ENCODE measurements at regions not wholly inside any gene's neighbourhood (a gene's known extent, or its start where the extent isn't known, plus 50 kb on each side); places are given as distances from the start of the nearest gene placed in this dataset.

DNA sequence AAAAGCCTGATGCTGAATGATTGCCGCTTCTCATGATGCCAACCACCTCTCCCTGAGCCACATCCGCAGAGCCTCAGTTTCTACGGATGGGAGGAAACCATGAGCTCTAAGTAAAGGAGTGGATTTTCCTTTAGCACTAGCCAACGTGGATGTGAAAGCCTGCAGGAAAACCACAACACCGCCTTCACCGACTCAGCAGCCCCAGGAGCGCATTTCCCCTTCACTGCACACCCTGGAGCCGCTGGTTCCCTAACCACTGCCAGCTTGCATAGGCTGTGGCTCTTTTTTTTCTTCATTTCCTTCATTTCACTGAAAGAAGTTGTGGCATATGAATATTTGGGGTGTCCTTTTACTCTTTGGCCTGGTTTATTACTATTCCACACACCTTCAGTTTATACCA is 50.5 kb upstream of the SSTR4 start:
- no peak overlapping the region for H3K4me3 ChIP-seq
- 46 to 48% methylated on average over 8 of the region's 8 CpGs for WGBS, 2 experiments (ENCODE audit: low coverage in 1 of 2, low lambda C conversion rate in 2 of 2, missing lambda C conversion rate in 2 of 2)
- no peak overlapping the region for H2AFZ ChIP-seq
- no peaks in the 10 kb centered on the region for H3K4me1 ChIP-seq (ENCODE audit: insufficient read depth)
- no peak overlapping the region for H3K27ac ChIP-seq
- no peaks in the 10 kb centered on the region for H3K36me3 ChIP-seq (ENCODE audit: low read depth)
- H3K27me3 ChIP-seq (replicated peaks; ENCODE audit: insufficient read depth) = peaks cover 36% of the 10 kb centered on the region; the same call in 1 of the 2 replicates
- H3K9ac ChIP-seq = no peak overlapping the region
- no peak for DNase-seq
- H4K20me1 ChIP-seq (ENCODE audit: insufficient read depth) = no peaks in the 10 kb centered on the region
- H3K79me2 ChIP-seq (ENCODE audit: insufficient read depth) = no peaks in the 10 kb centered on the region
- H3F3A ChIP-seq (ENCODE audit: insufficient read depth) = no peaks in the 10 kb centered on the region
- no peaks in the 10 kb centered on the region for H3K9me3 ChIP-seq (ENCODE audit: low read depth)
- TF ChIP-seq EZH2phosphoT487 (IDR thresholded peaks at IDR 0.05; ENCODE audit: insufficient read depth, low read depth) = no peak
- no peak for TF ChIP-seq EZH2 (IDR thresholded peaks at IDR 0.05; ENCODE audit: insufficient read depth, poor library complexity, severe bottlenecking)
- in situ Hi-C loops (cut with MboI) = no loop called here
- no peaks in the 10 kb centered on the region for H3K9me2 ChIP-seq (ENCODE audit: insufficient read depth)
- H3K4me2 ChIP-seq (ENCODE audit: unreplicated experiment) = no peak overlapping the region

DNA sequence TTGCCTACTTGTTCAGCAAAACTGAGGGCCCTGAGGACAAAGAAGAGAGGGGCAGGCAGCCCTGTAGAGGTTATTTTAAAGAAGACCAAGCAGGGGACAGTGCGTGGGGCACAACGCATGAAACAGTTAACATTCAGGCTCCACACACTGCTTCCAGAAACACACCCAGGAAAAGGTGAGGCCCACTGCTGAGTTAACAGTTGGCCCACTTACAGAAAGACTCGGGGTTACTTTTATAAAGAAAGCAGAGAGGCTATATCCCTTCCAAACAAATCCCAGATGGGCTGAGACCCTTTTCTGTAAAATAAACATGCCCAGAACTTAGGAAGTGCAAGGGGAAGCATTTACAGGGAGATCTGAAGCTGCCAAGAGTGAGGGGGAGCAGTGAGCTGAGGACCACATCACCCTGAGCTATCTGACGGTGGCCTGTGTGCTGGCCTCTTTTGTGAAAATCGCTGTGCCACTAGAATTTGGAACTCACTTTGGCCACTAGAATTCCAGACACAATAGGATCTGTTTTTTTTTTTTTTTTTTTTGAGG is 49.8 kb upstream of the SSTR4 start:
- no peaks in the 10 kb centered on the region for H3K9me3 ChIP-seq (ENCODE audit: low read depth)
- no peaks in the 10 kb centered on the region for H3K36me3 ChIP-seq (ENCODE audit: low read depth)
- DNase-seq = no peak
- H3K4me3 ChIP-seq = no peak overlapping the region
- 73 to 76% methylated on average over 5 of the region's 5 CpGs for WGBS, 2 experiments (ENCODE audit: low coverage in 1 of 2, low lambda C conversion rate in 2 of 2, missing lambda C conversion rate in 2 of 2)
- no peaks in the 10 kb centered on the region for H4K20me1 ChIP-seq (ENCODE audit: insufficient read depth)
- in situ Hi-C loops (cut with MboI) = no loop called here
- TF ChIP-seq EZH2phosphoT487 (IDR thresholded peaks at IDR 0.05; ENCODE audit: insufficient read depth, low read depth) = no peak
- no peak for TF ChIP-seq EZH2 (IDR thresholded peaks at IDR 0.05; ENCODE audit: insufficient read depth, poor library complexity, severe bottlenecking)
- no peaks in the 10 kb centered on the region for H3K4me1 ChIP-seq (ENCODE audit: insufficient read depth)
- no peaks in the 10 kb centered on the region for H3F3A ChIP-seq (ENCODE audit: insufficient read depth)
- H3K9ac ChIP-seq = no peak overlapping the region
- H3K27ac ChIP-seq = no peak overlapping the region
- H3K4me2 ChIP-seq (ENCODE audit: unreplicated experiment) = no peak overlapping the region
- peaks cover 32% of the 10 kb centered on the region; the same call in 1 of the 2 replicates for H3K27me3 ChIP-seq (replicated peaks; ENCODE audit: insufficient read depth)
- H3K79me2 ChIP-seq (ENCODE audit: insufficient read depth) = no peaks in the 10 kb centered on the region
- H2AFZ ChIP-seq = no peak overlapping the region
- H3K9me2 ChIP-seq (ENCODE audit: insufficient read depth) = no peaks in the 10 kb centered on the region
